Lower lobe of right lung (tissue), 2 donors: ENCODE measurements at regions not wholly inside any gene's neighbourhood (a gene's known extent, or its start where the extent isn't known, plus 50 kb on each side); places are given as distances from the start of the nearest gene placed in this dataset.
A peak's percentile ranks its signal among the peaks of the same experiment; 100 is the strongest.

Experiments used
- ATAC-seq, 2 donors: fragments of 200-7000 bp; cut with Tn5 transposase; one replicate each; pipeline ENCODE4 v1.9.1; 2020 to 2022; ENCODE audit warnings: mild to moderate bottlenecking in 2 of 2, moderate library complexity in 2 of 2
- DNase-seq: peaks from one replicate; pipeline ENCODE4 v3.0.0-alpha.2; 2020
- H3K27ac ChIP-seq: fragments of 200-600 bp; one replicate; pipeline ENCODE4 v1.8.0; 2022
- H3K27me3 ChIP-seq: fragments of 200-600 bp; one replicate; pipeline ENCODE4 v1.8.0; 2022; ENCODE audit warnings: low read depth
- H3K36me3 ChIP-seq: fragments of 200-600 bp; one replicate; pipeline ENCODE4 v1.8.0; 2022; ENCODE audit warnings: mild to moderate bottlenecking
- H3K4me1 ChIP-seq: fragments of 200-600 bp; one replicate; pipeline ENCODE4 v1.8.0; 2022
- H3K4me3 ChIP-seq: fragments of 200-600 bp; one replicate; pipeline ENCODE4 v1.8.0; 2022; ENCODE audit warnings: mild to moderate bottlenecking
- H3K9me3 ChIP-seq: fragments of 200-600 bp; one replicate; pipeline ENCODE4 v1.8.0; 2022
- CTCF ChIP-seq: fragments of 200-600 bp; IDR thresholded peaks from one replicate; pipeline ENCODE4 v1.8.0; 2022; ENCODE audit warnings: antibody characterized with exemption, mild to moderate bottlenecking
- intact Hi-C: fragments of 100-400 bp; cut with DNase I; formaldehyde crosslinking; loops from one replicate; pipeline ENCODE4 v1.11.0; 2022
- donor health status: DM: no; HTN: yes; CAD: no; lungs with severe emphysema.

GRCh38 chr16:65301029-65301428, 179.2 kb upstream of the CDH11 start:
- no peak for TF ChIP-seq CTCF
- Histone ChIP-seq H3K27me3 (no peaks in the 10 kb centered on the region), H3K9me3 (no peaks in the 10 kb centered on the region), H3K4me1 (no peaks in the 10 kb centered on the region), H3K36me3 (no peaks in the 10 kb centered on the region), H3K27ac (no peak overlapping the region), H3K4me3 (no peak overlapping the region)
- no peak for ATAC-seq
- intact Hi-C loops: no loop called here
- DNase-seq: no peak

- no peak for ATAC-seq
- H3K36me3 ChIP-seq: no peaks in the 10 kb centered on the region
- H3K9me3 ChIP-seq: no peaks in the 10 kb centered on the region
- no peak overlapping the region for H3K27ac ChIP-seq
- intact Hi-C loops: no loop called here
- H3K27me3 ChIP-seq: no peaks in the 10 kb centered on the region
- no peak overlapping the region for H3K4me3 ChIP-seq
- no peaks in the 10 kb centered on the region for H3K4me1 ChIP-seq
- TF ChIP-seq CTCF: no peak
- no peak for DNase-seq
These were observed 175.6 kb upstream of the CDH11 start for GRCh38 chr16:65297453-65297852.

- no peak for ATAC-seq
- Histone ChIP-seq H3K27me3 (no peaks in the 10 kb centered on the region), H3K27ac (no peak overlapping the region), H3K4me3 (no peak overlapping the region), H3K4me1 (no peaks in the 10 kb centered on the region), H3K36me3 (no peaks in the 10 kb centered on the region), H3K9me3 (no peaks in the 10 kb centered on the region)
- no peak for TF ChIP-seq CTCF
- intact Hi-C loops: no loop called here
- no peak for DNase-seq
These were observed 173.7 kb upstream of the CDH11 start for GRCh38 chr16:65295527-65295926.

- no peak for ATAC-seq
These were observed 172.8 kb upstream of the CDH11 start for GRCh38 chr16:65294708-65295107.

GRCh38 chr16:65294165-65294564, 172.3 kb upstream of the CDH11 start:
- Histone ChIP-seq H3K27me3 (no peaks in the 10 kb centered on the region), H3K4me1 (no peaks in the 10 kb centered on the region), H3K27ac (no peak overlapping the region), H3K36me3 (no peaks in the 10 kb centered on the region), H3K9me3 (no peaks in the 10 kb centered on the region), H3K4me3 (no peak overlapping the region)
- DNase-seq: no peak
- TF ChIP-seq CTCF: no peak
- intact Hi-C loops: no loop called here
- ATAC-seq: no peak

More at GRCh38 chr16:65294708-65295107, 172.8 kb upstream of the CDH11 start:
- no peak overlapping the region for H3K27ac ChIP-seq
- no peaks in the 10 kb centered on the region for H3K36me3 ChIP-seq
- DNase-seq: no peak
- no peaks in the 10 kb centered on the region for H3K9me3 ChIP-seq
- no peaks in the 10 kb centered on the region for H3K27me3 ChIP-seq
- intact Hi-C loops: no loop called here
- H3K4me3 ChIP-seq: no peak overlapping the region
- TF ChIP-seq CTCF: no peak
- H3K4me1 ChIP-seq: no peaks in the 10 kb centered on the region

- no peak for TF ChIP-seq CTCF
- no peak for DNase-seq
- intact Hi-C loops: no loop called here
These were observed 167.2 kb upstream of the CDH11 start for GRCh38 chr16:65289022-65289421.

More at GRCh38 chr16:65289022-65289421, 167.2 kb upstream of the CDH11 start:
- H3K27ac ChIP-seq: no peak overlapping the region
- no peaks in the 10 kb centered on the region for H3K4me1 ChIP-seq
- H3K9me3 ChIP-seq: no peaks in the 10 kb centered on the region
- H3K36me3 ChIP-seq: no peaks in the 10 kb centered on the region
- H3K27me3 ChIP-seq: no peaks in the 10 kb centered on the region
- ATAC-seq: peak in 1 of 2 donors; percentile 29
- no peak overlapping the region for H3K4me3 ChIP-seq
